GM19023 (cell line): ENCODE measurements at regions not wholly inside any gene's neighbourhood (a gene's known extent, or its start where the extent isn't known, plus 50 kb on each side); places are given as distances from the start of the nearest gene placed in this dataset.
"Not testable (repeated sequence)": the region's sequence is repeated elsewhere in the genome, so short reads cannot be mapped to it uniquely, and the experiment has no call there.

Experiments
- ATAC-seq: cut with Tn5 transposase; IDR thresholded peaks from one replicate; pipeline ENCODE4 v1.9.1; 2021; ENCODE audit warnings: mild to moderate bottlenecking, moderate library complexity; ENCODE audit not compliant: unreplicated experiment

- no peak for ATAC-seq
These were observed 58.4 kb upstream of the PPP1R12A start for GRCh38 chr12:79993106-79993862.

- ATAC-seq: no peak
These were observed 56.7 kb upstream of the PPP1R12A start for GRCh38 chr12:79991586-79991985.

- ATAC-seq: not testable (repeated sequence)
These were observed 55.8 kb upstream of the PPP1R12A start for GRCh38 chr12:79990509-79991338.

DNA sequence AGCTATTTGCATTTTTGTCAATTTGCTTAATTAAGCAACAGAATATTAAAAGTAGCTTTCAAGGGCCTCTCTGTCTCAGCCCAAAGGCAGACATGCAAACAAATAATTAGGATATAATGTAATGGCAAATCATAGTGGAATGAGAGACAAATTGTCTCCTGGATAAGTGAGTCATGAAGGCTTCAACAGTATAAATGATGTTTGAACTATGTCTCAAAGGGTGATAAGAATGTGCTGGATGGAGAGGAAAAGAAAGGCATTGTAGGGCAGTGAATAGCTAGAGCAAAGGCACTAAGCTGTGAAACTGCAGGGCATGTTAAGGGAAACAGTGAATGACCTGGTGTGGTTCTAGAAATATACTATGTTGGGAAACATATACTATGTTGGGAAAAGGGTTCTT lies 53.5 kb upstream of the PPP1R12A start:
- no peak for ATAC-seq

GRCh38 chr12:79987731-79988130 lies 52.8 kb upstream of the PPP1R12A start:
- ATAC-seq: no peak
